ENCODE measurements at regions not wholly inside any gene's neighbourhood (a gene's known extent, or its start where the extent isn't known, plus 50 kb on each side); places are given as distances from the start of the nearest gene placed in this dataset.

DNA sequence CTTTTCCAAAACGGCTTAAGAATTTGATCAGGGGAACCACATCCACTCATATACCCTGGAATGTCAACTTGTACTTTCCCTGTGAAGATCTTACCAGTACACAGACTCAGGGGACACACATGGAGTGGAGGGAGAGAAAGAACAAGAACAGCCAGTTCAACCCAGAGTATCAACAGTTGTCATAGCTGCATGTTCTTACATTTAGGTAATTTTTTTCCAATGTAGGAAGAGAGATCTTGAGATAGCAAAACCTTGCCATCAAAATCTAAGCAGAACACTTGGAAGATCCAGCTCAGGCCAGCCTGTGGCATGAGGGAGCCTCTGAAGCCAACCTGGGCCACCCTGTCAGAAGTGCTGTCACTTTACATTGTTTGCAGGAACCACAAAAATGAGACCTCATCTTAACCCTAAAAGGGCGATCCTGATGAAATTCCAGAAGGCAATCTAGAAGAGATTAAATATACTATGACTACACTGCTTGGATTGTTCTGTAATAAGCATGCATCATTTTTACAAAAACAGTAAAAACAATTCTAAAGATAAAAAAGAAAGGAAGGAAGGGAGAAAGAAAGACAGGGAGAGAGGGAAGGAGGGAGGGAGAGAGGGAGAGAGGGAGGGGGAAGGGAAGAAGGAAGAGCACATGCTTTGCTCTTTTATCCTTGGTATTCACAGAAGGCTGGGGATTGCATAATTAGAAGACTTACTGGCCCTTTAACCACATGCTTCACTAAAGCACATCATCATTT is 124.7 kb upstream of the TCF21 start:
- peak overlapping the region; percentile 88 for H3K14ac ChIP-seq (replicated peaks; ENCODE audit: low read depth, low read length)
- peak overlapping the region; percentile 90 for H3K18ac ChIP-seq (ENCODE audit: low read depth, low read length)
- H4K5ac ChIP-seq (ENCODE audit: low read depth, low read length): peak overlapping the region; percentile 68
- peak; percentile 79 for DNase-seq
- peak overlapping the region; percentile 49; the same call in 1 of the 2 replicates for H3K27ac ChIP-seq (ENCODE audit: insufficient read depth, low read length)
- H4K91ac ChIP-seq (ENCODE audit: insufficient read depth, low read depth, low read length): peak overlapping the region; percentile 29; the same call in 1 of the 2 replicates
- peak overlapping the region; percentile 21; the same call in 1 of the 2 replicates for H3K4me2 ChIP-seq (ENCODE audit: low read depth, low read length)
- no peak overlapping the region; the same call in 1 of the 2 replicates for H3K9ac ChIP-seq (ENCODE audit: low read depth, low read length)
- peak overlapping the region; percentile 80 for H3K4ac ChIP-seq (ENCODE audit: low read depth, low read length)
- H2BK15ac ChIP-seq (ENCODE audit: low read depth, low read length): peak overlapping the region; percentile 74; the same call in 2 of the 3 replicates
- no peaks in the 10 kb centered on the region for H3K27me3 ChIP-seq (ENCODE audit: control insufficient read depth, insufficient read depth, low read length)
- dilution Hi-C loops (cut with HindIII; ENCODE audit: low sequenced_read_pairs, unreplicated experiment) (no loop called here), intact Hi-C loops (cut with micrococcal nuclease) (loop anchor here (5.0 to 10.0 kb wide), 2 partner anchors 131 to 132 kb away; no protein-coding TSS in a partner anchor), in situ Hi-C loops (cut with MboI; ENCODE audit: low sequenced_read_pairs) (no loop called here)
- H2BK5ac ChIP-seq (ENCODE audit: low read depth, low read length, poor library complexity, severe bottlenecking): peak overlapping the region; percentile 87
- no CpG with 5 or more reads among the region's 2 CpGs for WGBS, 2 experiments (ENCODE audit: extremely low coverage in 2 of 2, insufficient read length in 1 of 2)
- no TSS peak for BruUV-seq (replicated peaks)
- H3K23ac ChIP-seq (ENCODE audit: low read depth, low read length): peak overlapping the region; percentile 88; the same call in 1 of the 2 replicates
- peak overlapping the region; percentile 88 for H2BK120ac ChIP-seq (ENCODE audit: low read depth, low read length)
- peak overlapping the region; percentile 47 for H2AFZ ChIP-seq (replicated peaks; ENCODE audit: low read length, poor library complexity)
- CTCF ChIA-PET: no interaction called here
- H3K36me3 ChIP-seq (ENCODE audit: control insufficient read depth, insufficient read depth, low read length): no peaks in the 10 kb centered on the region
- peak; percentile 63 for ATAC-seq (ENCODE audit: low read depth)
- no peak overlapping the region for H3K4me3 ChIP-seq (ENCODE audit: insufficient read depth, low read depth, low read length)
- H4K20me1 ChIP-seq (ENCODE audit: insufficient read depth, low read length): no peaks in the 10 kb centered on the region
- peak overlapping the region; percentile 87 for H2AK9ac ChIP-seq (replicated peaks; ENCODE audit: low read depth, low read length, poor library complexity)
- H3K9me1 ChIP-seq (ENCODE audit: insufficient read depth, low read length): peaks cover 18% of the 10 kb centered on the region
- H3K56ac ChIP-seq (ENCODE audit: extremely low read depth, insufficient read depth, low read length): peak overlapping the region; percentile 58; the same call in 1 of the 2 replicates
- H4K8ac ChIP-seq (ENCODE audit: low read depth in 2 of 2, low read length in 2 of 2): peak overlapping the region; percentile 10 to 77; a peak in 3 of 4 replicates
- peaks cover 23% of the 10 kb centered on the region for H3K4me1 ChIP-seq (ENCODE audit: control insufficient read depth, insufficient read depth, low read length)
- peak overlapping the region; percentile 90 for H2BK20ac ChIP-seq (ENCODE audit: low read depth, low read length)
- H2AK5ac ChIP-seq (ENCODE audit: low read depth, low read length): peak overlapping the region; percentile 11; the same call in 1 of the 2 replicates
- no peaks in the 10 kb centered on the region for H3K9me3 ChIP-seq (ENCODE audit: control insufficient read depth, insufficient read depth, low read length)
- H3K79me1 ChIP-seq (ENCODE audit: low read depth in 1 of 2, low read length in 2 of 2): peaks cover 0 to 7% of the 10 kb centered on the region in 2 experiments; a peak in 2 of 4 replicates
- POLR2A ChIA-PET (ENCODE audit: unreplicated experiment): no interaction called here
- TF ChIP-seq CEBPB (IDR thresholded peaks at IDR 0.05; ENCODE audit: low read depth, low read length): peak; percentile 85
- TF ChIP-seq RAD21 (IDR thresholded peaks at IDR 0.05; ENCODE audit: low read length): no peak
- TF ChIP-seq POLR2A (IDR thresholded peaks at IDR 0.05; ENCODE audit: low read depth, low read length): no peak

All from IMR-90 (cell line).